ENCODE measurements at regions not wholly inside any gene's neighbourhood (a gene's known extent, or its start where the extent isn't known, plus 50 kb on each side); places are given as distances from the start of the nearest gene placed in this dataset.

GRCh38 chr7:12111422-12112405 lies 99.4 kb upstream of the TMEM106B start:
- TF ChIP-seq CTCF (IDR thresholded peaks at IDR 0.05) = no peak
- TF ChIP-seq POLR2AphosphoS5 (IDR thresholded peaks at IDR 0.05) = no peak

Data from stomach (tissue), 4 donors.